HEK293T (cell line): ENCODE measurements at regions not wholly inside any gene's neighbourhood (a gene's known extent, or its start where the extent isn't known, plus 50 kb on each side); places are given as distances from the start of the nearest gene placed in this dataset.

Experiments used
- BHLHE40 ChIP-seq: fragments of 450-650 bp; IDR thresholded peaks from 2 replicates; pipeline ENCODE4 v1.6.1; 2016; ENCODE audit warnings: mild to moderate bottlenecking, moderate library complexity, borderline replicate concordance
- ELF4 ChIP-seq: fragments of 450-650 bp; IDR thresholded peaks from 2 replicates; pipeline ENCODE4 v1.6.1; 2017; ENCODE audit warnings: antibody characterized with exemption
- FOXK2 ChIP-seq: fragments of 450-650 bp; IDR thresholded peaks from 2 replicates; pipeline ENCODE4 v1.6.1; 2016; ENCODE audit warnings: mild to moderate bottlenecking
- L3MBTL2 ChIP-seq: fragments of 450-650 bp; conservative IDR thresholded peaks from 2 replicates; pipeline ENCODE4 v1.6.1; 2016; ENCODE audit warnings: mild to moderate bottlenecking
- NFRKB ChIP-seq: fragments of 450-650 bp; IDR thresholded peaks from 2 replicates; pipeline ENCODE4 v1.6.1; 2016; ENCODE audit warnings: mild to moderate bottlenecking, moderate library complexity
- SUZ12 ChIP-seq: fragments of 450-650 bp; IDR thresholded peaks from 2 replicates; pipeline ENCODE4 v1.6.1; 2016; ENCODE audit warnings: mild to moderate bottlenecking

DNA sequence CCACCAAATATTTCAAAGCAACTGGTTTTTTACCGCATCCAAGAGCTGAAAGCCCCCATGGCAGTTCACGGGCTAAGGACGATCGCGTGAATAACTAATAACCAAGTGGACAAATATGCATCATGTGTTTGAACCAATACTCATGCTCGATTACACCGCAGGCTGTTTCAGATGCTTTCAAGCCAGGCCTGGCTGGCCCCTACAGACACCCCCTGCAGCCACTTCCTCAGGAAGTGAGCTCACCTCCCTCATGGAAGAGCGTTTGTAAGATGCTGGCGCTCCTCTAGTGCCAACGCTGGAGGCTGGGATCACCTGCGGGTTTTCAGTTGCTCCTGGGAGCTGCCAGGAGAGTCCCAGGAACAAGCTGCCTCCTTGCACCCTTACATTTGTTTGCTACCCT is 53.9 kb upstream of the PTCH1 start:
- TF ChIP-seq ELF4 (no peak), SUZ12 (no peak), BHLHE40 (no peak), FOXK2 (no peak), NFRKB (no peak), L3MBTL2 (no peak)
